ENCODE measurements at regions not wholly inside any gene's neighbourhood (a gene's known extent, or its start where the extent isn't known, plus 50 kb on each side); places are given as distances from the start of the nearest gene placed in this dataset.

DNA sequence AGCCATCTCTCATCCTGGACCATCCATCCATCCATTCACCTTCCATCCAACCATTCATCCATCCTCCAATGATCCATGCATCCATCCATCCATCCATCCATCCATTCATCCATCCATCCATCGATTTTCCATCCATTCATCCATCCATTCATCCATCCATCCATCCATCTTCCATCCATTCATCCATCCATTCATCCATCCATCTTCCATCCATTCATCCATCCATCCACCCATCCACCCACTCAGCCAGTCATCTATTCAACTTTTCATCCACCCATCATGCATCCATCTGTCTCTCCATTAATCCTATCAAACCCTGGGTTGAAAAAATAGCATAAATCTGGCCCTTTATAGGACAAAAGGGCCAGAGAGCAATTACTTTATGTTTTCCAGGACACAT, 158.3 kb upstream of the WSCD1 start:
- Histone ChIP-seq H3K4me1 (ENCODE audit: low read length) (no peaks in the 10 kb centered on the region), H4K20me1 (ENCODE audit: insufficient read depth, low read length) (no peaks in the 10 kb centered on the region), H3K4me2 (ENCODE audit: low read length) (no peak overlapping the region), H3K27ac (ENCODE audit: low read length) (no peak overlapping the region), H3K36me3 (replicated peaks; ENCODE audit: low read depth, low read length) (no peaks in the 10 kb centered on the region), H3K27me3 (ENCODE audit: low read depth, low read length) (no peaks in the 10 kb centered on the region), H3K9ac (ENCODE audit: low read length) (no peak overlapping the region), H2AFZ (ENCODE audit: low read depth, low read length) (no peak overlapping the region), H3K4me3 (ENCODE audit: low read length) (no peak overlapping the region), H3K79me2 (ENCODE audit: low read length) (no peaks in the 10 kb centered on the region), H3K9me3 (ENCODE audit: insufficient read depth, low read length) (no peaks in the 10 kb centered on the region)
- TF ChIP-seq EZH2phosphoT487 (IDR thresholded peaks at IDR 0.05; ENCODE audit: low read depth): no peak
- TF ChIP-seq, protein P1, sequence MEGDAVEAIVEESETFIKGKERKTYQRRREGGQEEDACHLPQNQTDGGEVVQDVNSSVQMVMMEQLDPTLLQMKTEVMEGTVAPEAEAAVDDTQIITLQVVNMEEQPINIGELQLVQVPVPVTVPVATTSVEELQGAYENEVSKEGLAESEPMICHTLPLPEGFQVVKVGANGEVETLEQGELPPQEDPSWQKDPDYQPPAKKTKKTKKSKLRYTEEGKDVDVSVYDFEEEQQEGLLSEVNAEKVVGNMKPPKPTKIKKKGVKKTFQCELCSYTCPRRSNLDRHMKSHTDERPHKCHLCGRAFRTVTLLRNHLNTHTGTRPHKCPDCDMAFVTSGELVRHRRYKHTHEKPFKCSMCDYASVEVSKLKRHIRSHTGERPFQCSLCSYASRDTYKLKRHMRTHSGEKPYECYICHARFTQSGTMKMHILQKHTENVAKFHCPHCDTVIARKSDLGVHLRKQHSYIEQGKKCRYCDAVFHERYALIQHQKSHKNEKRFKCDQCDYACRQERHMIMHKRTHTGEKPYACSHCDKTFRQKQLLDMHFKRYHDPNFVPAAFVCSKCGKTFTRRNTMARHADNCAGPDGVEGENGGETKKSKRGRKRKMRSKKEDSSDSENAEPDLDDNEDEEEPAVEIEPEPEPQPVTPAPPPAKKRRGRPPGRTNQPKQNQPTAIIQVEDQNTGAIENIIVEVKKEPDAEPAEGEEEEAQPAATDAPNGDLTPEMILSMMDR (IDR thresholded peaks at IDR 0.05; ENCODE audit: low read depth, low read length): no peak

DNA sequence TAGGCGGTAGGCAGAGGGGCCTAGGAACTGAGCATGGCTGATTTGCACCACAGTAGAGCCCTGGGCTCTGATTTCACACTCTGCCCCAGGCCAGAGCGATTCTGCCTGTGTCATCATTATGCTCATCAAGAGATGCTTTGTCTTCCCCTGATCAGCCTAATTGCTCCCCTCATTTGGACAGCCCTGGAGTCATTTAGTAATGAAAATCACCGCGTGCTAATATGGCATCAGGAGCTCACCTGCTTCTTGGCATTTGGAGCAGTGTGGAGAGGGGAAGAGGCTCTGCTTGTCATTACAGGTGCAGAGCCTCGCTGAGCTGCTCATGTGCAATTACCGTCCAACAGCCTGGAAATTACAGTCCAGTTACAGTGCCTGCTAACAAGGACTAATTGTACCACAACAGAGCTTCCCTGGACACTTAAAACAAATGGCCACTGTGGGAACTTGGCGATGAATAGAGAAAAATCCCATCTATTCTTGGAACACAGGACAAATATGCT, 157.1 kb upstream of the WSCD1 start:
- Histone ChIP-seq H3K9ac (ENCODE audit: low read length) (no peak overlapping the region), H2AFZ (ENCODE audit: low read depth, low read length) (no peak overlapping the region), H4K20me1 (ENCODE audit: insufficient read depth, low read length) (no peaks in the 10 kb centered on the region), H3K4me3 (ENCODE audit: low read length) (no peak overlapping the region), H3K4me1 (ENCODE audit: low read length) (no peaks in the 10 kb centered on the region), H3K79me2 (ENCODE audit: low read length) (no peaks in the 10 kb centered on the region), H3K4me2 (ENCODE audit: low read length) (no peak overlapping the region), H3K27ac (ENCODE audit: low read length) (no peak overlapping the region), H3K27me3 (ENCODE audit: low read depth, low read length) (no peaks in the 10 kb centered on the region), H3K9me3 (ENCODE audit: insufficient read depth, low read length) (no peaks in the 10 kb centered on the region), H3K36me3 (replicated peaks; ENCODE audit: low read depth, low read length) (no peaks in the 10 kb centered on the region)
- no peak for TF ChIP-seq EZH2phosphoT487 (IDR thresholded peaks at IDR 0.05; ENCODE audit: low read depth)
- TF ChIP-seq, protein P1 (IDR thresholded peaks at IDR 0.05; ENCODE audit: low read depth, low read length): no peak

DNA sequence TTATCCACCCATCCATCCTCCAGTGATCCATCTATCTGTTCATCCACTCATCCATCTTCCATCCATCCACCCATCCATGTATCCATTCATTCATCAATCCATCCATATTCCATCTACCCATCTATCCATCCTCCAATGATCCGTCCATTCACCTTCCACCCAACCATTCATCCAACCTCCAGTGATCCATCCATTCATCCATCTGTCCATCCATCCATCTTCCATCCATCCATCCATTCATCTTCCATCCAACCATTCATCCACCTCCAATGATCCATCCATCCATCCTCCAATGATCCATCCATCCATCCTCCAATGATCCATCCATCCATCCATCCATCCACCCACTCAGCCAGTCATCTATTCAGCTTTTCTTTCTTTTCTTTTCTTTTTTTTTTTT, 156.5 kb upstream of the WSCD1 start:
- no peaks in the 10 kb centered on the region for H3K27me3 ChIP-seq (ENCODE audit: low read depth, low read length)
- H3K9me3 ChIP-seq (ENCODE audit: insufficient read depth, low read length): no peaks in the 10 kb centered on the region
- H4K20me1 ChIP-seq (ENCODE audit: insufficient read depth, low read length): no peaks in the 10 kb centered on the region
- H3K27ac ChIP-seq (ENCODE audit: low read length): no peak overlapping the region
- no peak overlapping the region for H3K4me2 ChIP-seq (ENCODE audit: low read length)
- H3K79me2 ChIP-seq (ENCODE audit: low read length): no peaks in the 10 kb centered on the region
- H3K9ac ChIP-seq (ENCODE audit: low read length): no peak overlapping the region
- no peaks in the 10 kb centered on the region for H3K36me3 ChIP-seq (replicated peaks; ENCODE audit: low read depth, low read length)
- H2AFZ ChIP-seq (ENCODE audit: low read depth, low read length): no peak overlapping the region
- H3K4me1 ChIP-seq (ENCODE audit: low read length): no peaks in the 10 kb centered on the region
- TF ChIP-seq, protein P1 (IDR thresholded peaks at IDR 0.05; ENCODE audit: low read depth, low read length): no peak
- no peak for TF ChIP-seq EZH2phosphoT487 (IDR thresholded peaks at IDR 0.05; ENCODE audit: low read depth)
- no peak overlapping the region for H3K4me3 ChIP-seq (ENCODE audit: low read length)

DNA sequence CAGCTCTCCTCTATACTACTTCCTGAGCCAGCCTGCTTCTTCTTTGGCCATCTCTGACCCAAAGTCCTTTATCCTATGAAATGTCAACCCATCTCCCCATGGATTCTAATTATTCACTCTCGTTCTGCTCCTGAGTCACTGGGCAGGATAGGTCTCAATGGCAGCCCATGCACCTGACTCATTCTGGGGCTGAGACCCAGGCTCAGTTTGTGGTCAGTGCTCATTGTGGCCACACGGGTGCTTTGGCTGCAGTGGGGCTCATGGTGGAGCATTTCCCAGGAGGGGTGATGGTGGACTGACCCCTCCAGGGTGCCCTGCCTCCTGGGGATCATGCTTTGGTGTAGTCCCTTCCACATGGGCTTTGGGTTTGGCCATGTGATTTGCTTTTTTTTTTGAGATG, 154.8 kb upstream of the WSCD1 start:
- Histone ChIP-seq H4K20me1 (ENCODE audit: insufficient read depth, low read length) (no peaks in the 10 kb centered on the region), H2AFZ (ENCODE audit: low read depth, low read length) (no peak overlapping the region), H3K9me3 (ENCODE audit: insufficient read depth, low read length) (no peaks in the 10 kb centered on the region), H3K27me3 (ENCODE audit: low read depth, low read length) (no peaks in the 10 kb centered on the region), H3K9ac (ENCODE audit: low read length) (no peak overlapping the region), H3K36me3 (replicated peaks; ENCODE audit: low read depth, low read length) (no peaks in the 10 kb centered on the region), H3K4me3 (ENCODE audit: low read length) (no peak overlapping the region), H3K79me2 (ENCODE audit: low read length) (no peaks in the 10 kb centered on the region), H3K4me1 (ENCODE audit: low read length) (no peaks in the 10 kb centered on the region), H3K4me2 (ENCODE audit: low read length) (no peak overlapping the region), H3K27ac (ENCODE audit: low read length) (no peak overlapping the region)
- TF ChIP-seq, protein P1 (IDR thresholded peaks at IDR 0.05; ENCODE audit: low read depth, low read length): no peak
- no peak for TF ChIP-seq EZH2phosphoT487 (IDR thresholded peaks at IDR 0.05; ENCODE audit: low read depth)
